Liver (tissue), 3 donors: ENCODE measurements at regions not wholly inside any gene's neighbourhood (a gene's known extent, or its start where the extent isn't known, plus 50 kb on each side); places are given as distances from the start of the nearest gene placed in this dataset.

ENCODE experiments used
- ATF3 ChIP-seq: IDR thresholded peaks from 2 replicates; pipeline ENCODE4 v1.6.1; 2016; ENCODE audit warnings: antibody characterized with exemption
- CTCF ChIP-seq: fragments of 150-350 bp; IDR thresholded peaks from 2 replicates; pipeline ENCODE4 v1.5.1; 2017; ENCODE audit warnings: improper control_type of control experiment, low read depth, low read length; ENCODE audit not compliant: missing input control
- EGR1 ChIP-seq, 2 donors: IDR thresholded peaks; 2 replicates each; pipeline ENCODE4 v1.6.1; 2016 to 2018; ENCODE audit warnings: antibody characterized with exemption in 2 of 2, low read depth in 2 of 2
- GABPA ChIP-seq, 2 donors: IDR thresholded peaks in 1 of 2; conservative IDR thresholded peaks in 1 of 2; 2 replicates each; pipeline ENCODE4 v1.6.1; 2016; ENCODE audit warnings: antibody characterized with exemption in 2 of 2, mild to moderate bottlenecking in 1 of 2, moderate library complexity in 1 of 2
- RAD21 ChIP-seq, 2 donors: IDR thresholded peaks; 2 replicates each; pipeline ENCODE4 v1.6.1; 2016; ENCODE audit warnings: antibody characterized with exemption in 2 of 2, mild to moderate bottlenecking in 2 of 2
- SP1 ChIP-seq: IDR thresholded peaks from 2 replicates; pipeline ENCODE4 v1.6.1; 2018; ENCODE audit warnings: antibody characterized with exemption, mild to moderate bottlenecking
- TAF1 ChIP-seq: conservative IDR thresholded peaks from 2 replicates; pipeline ENCODE4 v1.6.1; 2016; ENCODE audit warnings: antibody characterized with exemption, mild to moderate bottlenecking
- YY1 ChIP-seq: IDR thresholded peaks from 2 replicates; pipeline ENCODE4 v1.6.1; 2016; ENCODE audit warnings: antibody characterized with exemption, mild to moderate bottlenecking
- TF ChIP-seq, protein P1 (sequence below): IDR thresholded peaks from 2 replicates; pipeline ENCODE4 v1.6.1; 2016; ENCODE audit warnings: antibody characterized with exemption, mild to moderate bottlenecking
- TF ChIP-seq, protein P2 (sequence below): IDR thresholded peaks from 2 replicates; pipeline ENCODE4 v1.6.1; 2016; ENCODE audit warnings: antibody characterized with exemption
- donor health status: healthy.
- donor health status: healthy.

DNA sequence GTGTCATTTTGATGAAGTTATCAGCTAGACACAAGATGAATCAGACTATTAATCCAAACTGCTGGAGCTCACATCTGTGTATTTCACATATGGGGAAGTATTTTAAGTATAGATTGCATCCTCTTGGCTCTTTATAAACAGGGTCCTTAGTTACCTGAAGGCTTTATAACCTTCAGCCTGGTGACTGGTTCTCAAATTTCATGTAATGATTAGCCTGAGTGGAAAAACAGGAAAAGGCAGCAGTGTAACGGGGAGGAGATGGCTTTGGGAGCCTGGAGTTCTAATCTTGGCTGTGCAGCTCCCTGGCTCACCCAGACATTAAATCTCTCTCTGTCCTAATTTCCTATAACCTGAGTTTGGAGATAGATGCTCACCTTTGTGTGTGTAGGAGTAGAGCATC is 103.8 kb upstream of the HPF1 start:
- TF ChIP-seq GABPA (IDR thresholded peaks at IDR 0.05 in 1 of 2, conservative IDR thresholded peaks at IDR 0.05 in 1 of 2) (no peak), RAD21 (IDR thresholded peaks at IDR 0.05) (no peak), CTCF (no peak), TAF1 (no peak), ATF3 (no peak), EGR1 (IDR thresholded peaks at IDR 0.05; ENCODE audit: low read depth in 2 of 2) (no peak), SP1 (no peak), YY1 (no peak)
- TF ChIP-seq, protein P1, sequence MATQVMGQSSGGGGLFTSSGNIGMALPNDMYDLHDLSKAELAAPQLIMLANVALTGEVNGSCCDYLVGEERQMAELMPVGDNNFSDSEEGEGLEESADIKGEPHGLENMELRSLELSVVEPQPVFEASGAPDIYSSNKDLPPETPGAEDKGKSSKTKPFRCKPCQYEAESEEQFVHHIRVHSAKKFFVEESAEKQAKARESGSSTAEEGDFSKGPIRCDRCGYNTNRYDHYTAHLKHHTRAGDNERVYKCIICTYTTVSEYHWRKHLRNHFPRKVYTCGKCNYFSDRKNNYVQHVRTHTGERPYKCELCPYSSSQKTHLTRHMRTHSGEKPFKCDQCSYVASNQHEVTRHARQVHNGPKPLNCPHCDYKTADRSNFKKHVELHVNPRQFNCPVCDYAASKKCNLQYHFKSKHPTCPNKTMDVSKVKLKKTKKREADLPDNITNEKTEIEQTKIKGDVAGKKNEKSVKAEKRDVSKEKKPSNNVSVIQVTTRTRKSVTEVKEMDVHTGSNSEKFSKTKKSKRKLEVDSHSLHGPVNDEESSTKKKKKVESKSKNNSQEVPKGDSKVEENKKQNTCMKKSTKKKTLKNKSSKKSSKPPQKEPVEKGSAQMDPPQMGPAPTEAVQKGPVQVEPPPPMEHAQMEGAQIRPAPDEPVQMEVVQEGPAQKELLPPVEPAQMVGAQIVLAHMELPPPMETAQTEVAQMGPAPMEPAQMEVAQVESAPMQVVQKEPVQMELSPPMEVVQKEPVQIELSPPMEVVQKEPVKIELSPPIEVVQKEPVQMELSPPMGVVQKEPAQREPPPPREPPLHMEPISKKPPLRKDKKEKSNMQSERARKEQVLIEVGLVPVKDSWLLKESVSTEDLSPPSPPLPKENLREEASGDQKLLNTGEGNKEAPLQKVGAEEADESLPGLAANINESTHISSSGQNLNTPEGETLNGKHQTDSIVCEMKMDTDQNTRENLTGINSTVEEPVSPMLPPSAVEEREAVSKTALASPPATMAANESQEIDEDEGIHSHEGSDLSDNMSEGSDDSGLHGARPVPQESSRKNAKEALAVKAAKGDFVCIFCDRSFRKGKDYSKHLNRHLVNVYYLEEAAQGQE, result no peak
- TF ChIP-seq, protein P2, sequence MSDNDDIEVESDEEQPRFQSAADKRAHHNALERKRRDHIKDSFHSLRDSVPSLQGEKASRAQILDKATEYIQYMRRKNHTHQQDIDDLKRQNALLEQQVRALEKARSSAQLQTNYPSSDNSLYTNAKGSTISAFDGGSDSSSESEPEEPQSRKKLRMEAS, result no peak
